ENCODE measurements at regions not wholly inside any gene's neighbourhood (a gene's known extent, or its start where the extent isn't known, plus 50 kb on each side); places are given as distances from the start of the nearest gene placed in this dataset.
"Not testable (repeated sequence)": the region's sequence is repeated elsewhere in the genome, so short reads cannot be mapped to it uniquely, and the experiment has no call there.

DNA sequence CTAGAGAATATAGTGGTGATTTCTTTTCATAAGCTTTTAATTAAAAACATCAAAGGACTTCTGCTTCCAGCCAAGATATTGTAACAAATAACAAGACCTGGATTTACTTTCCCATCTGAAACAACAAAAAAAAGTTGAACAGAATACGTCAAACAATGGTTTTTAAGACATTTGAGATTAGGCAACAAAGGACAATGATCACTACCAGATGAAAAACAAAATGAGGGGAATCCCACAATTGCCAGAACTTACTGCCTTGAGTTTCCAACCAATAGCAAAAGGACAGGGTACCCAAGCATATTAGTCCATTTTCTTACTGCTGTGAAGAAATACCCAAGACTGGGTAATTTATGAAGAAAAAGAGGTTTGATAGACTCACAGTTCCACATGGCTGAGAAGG is 341.4 kb upstream of the INTU start:
- in situ Hi-C loops (cut with HindIII; ENCODE audit: low sequenced_read_pairs) = no loop called here
- DNase-seq (ENCODE audit: low spot score) = no peak

DNA sequence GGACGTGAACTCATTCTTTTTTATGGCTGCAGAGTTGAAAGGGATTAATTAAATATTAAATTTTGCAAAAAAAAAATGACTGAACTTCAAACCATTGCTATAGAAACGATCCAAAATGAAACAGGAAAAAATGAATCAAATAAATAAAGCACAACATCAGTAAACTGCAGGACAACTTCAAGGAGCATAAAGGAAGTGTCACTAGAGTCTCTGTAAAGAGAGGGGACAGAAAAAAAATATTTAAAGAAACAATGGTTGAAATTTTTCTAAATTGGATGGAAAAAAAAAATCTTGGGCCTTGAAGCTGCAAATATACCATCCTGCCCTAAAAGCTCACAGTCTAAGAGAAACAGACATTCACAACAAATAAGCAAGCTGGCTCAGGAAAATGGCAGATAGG is 339.3 kb upstream of the INTU start:
- DNase-seq (ENCODE audit: low spot score) = no peak
- in situ Hi-C loops (cut with HindIII; ENCODE audit: low sequenced_read_pairs) = no loop called here

DNA sequence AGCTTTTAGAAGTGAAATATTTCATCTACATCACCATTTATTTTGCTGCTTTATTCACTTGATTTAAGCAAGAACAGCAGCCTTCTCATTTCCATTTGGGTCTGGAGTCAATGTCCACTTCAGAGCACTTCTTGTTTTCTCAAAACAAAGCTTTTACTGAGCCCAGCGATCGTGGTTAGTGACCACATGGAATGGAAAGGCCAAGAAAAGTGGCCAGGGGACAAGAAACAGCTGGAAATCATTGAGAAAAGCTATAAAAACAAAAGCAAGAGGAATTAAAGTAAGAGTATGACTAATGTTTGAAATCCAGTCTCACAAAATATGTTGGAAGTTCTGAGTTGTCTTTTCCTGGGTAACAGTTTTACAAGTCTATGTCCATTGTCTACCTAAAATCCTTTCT is 328.4 kb upstream of the INTU start:
- in situ Hi-C loops (cut with HindIII; ENCODE audit: low sequenced_read_pairs) = no loop called here
- no peak for DNase-seq (ENCODE audit: low spot score)

DNA sequence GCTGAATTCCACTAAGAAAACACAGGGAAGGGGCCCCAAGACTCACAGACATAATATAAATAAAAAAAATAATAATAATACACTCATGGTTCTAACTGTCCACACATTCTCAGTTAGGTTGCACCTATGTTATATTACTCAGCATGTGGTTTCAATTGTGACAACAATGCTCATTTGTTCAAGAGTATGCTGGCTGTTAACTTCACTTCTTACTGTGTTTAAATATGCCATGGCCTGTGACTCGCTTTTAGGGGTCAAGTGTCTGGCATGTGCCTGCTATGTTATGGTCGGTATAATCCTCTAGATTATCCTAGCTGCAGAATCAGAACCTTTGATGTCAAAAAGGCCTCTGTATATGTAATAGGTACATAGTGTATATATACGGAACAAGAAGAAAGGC is 324.8 kb upstream of the INTU start:
- in situ Hi-C loops (cut with HindIII; ENCODE audit: low sequenced_read_pairs) = no loop called here
- DNase-seq (ENCODE audit: low spot score) = no peak

DNA sequence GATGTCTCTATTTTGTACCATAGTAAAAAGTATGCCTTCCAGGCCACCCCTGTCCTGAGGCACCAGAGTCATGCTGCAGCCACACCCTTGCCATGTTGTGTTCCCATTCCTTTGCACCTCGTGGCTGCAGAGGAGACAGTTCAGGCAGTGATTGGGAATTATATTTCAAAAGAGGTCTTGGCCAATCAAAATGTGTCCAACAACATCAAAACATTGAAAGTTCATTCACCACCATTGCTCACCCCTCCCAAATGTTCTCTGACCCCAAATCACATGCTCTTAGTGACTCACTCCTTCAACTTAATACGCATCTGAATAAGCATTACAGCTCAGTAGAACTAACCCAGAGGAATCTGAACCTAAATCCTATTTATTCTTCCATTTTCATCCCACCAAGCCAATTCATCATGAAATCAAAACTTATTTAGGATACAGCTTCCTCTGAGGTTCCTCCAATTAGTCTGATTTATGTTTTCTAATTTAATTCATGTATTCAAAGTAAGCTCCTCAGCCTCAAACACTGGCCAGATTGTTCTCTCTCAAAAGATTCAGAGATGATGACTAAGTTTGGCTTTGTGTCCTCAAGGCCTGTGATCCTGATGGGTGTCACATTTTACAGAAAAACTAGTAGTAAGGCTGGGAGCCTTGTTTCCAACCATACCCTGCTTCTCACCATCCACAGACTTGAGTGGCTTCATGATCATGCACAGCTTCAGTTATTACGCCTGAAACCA is 323.2 kb upstream of the INTU start:
- in situ Hi-C loops (cut with HindIII; ENCODE audit: low sequenced_read_pairs) = no loop called here
- no peak for DNase-seq (ENCODE audit: low spot score)

DNA sequence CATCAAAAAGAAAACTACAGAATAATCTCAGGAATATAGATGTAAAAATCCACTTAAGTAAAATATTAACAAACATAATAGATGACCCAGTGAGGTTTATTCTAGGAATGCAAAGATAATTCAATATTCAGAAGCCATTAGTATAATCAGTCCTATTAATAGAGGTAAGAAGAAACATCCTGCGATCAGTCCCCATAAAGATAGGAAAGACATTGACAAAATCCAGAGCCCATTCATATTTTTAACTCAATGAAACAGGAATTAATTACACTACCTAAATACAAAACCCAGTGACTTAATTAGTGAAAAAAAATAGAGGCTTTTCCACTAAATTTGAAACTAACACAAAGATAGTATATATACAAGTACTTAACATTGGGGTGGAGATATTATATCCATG is 321.4 kb upstream of the INTU start:
- in situ Hi-C loops (cut with HindIII; ENCODE audit: low sequenced_read_pairs) = no loop called here
- DNase-seq (ENCODE audit: low spot score) = no peak

DNA sequence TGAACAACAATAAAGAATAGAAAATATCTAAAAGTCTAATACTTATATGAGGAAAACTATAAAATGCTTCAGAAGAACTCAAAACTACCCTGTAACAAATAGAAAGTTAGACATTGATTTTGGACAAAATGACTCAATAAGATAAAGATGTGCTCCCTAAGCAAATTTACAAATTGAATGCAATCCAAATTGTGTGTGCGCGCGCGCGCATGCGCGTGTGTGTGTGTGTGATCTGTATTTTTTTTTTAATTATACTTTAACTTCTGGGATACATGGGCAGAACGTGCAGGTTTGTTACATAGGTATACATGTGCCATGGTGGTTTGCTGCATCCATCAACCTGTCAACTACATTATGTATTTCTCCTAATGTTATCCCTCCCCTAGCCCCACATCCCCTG is 320.8 kb upstream of the INTU start:
- no peak for DNase-seq (ENCODE audit: low spot score)
- in situ Hi-C loops (cut with HindIII; ENCODE audit: low sequenced_read_pairs) = no loop called here

DNA sequence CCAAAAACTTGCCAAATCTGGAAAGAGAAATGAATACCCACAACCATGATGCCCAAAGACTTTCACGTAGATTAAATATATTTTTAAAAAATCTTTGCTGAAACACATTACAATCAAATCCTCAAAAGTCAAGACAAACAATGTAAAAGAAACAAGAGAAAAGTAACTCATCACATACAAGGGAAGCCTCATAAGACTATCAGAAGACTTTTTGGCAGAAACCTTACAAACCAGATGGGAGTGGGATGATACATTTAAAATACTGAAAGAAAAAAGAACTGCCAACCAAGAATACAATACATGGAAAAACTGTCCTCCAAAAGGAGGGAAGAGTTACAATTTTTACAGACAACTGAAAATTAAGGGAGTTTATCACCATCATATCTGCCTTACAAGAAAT is 319.0 kb upstream of the INTU start:
- in situ Hi-C loops (cut with HindIII; ENCODE audit: low sequenced_read_pairs) = no loop called here
- no peak for DNase-seq (ENCODE audit: low spot score)

DNA sequence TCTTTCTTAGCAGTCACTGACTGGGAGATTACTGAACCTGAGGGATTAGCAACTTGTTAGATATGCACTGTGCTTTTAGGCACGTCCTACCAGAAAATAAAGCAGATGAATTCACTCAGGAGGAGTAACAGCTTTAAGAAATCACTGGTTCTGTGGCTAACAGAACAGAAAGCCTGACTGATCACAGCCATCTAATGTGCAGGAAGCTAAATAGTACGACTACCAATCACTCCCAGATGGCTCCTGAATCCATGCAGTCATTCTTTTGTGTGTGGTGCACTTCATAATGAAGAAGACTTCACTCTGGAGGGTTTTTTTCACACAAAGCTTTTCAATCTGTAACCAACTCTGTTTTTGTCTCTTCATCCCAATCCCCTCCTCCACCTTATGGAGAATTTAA is 305.3 kb upstream of the INTU start:
- in situ Hi-C loops (cut with HindIII; ENCODE audit: low sequenced_read_pairs) = no loop called here
- DNase-seq (ENCODE audit: low spot score) = no peak

DNA sequence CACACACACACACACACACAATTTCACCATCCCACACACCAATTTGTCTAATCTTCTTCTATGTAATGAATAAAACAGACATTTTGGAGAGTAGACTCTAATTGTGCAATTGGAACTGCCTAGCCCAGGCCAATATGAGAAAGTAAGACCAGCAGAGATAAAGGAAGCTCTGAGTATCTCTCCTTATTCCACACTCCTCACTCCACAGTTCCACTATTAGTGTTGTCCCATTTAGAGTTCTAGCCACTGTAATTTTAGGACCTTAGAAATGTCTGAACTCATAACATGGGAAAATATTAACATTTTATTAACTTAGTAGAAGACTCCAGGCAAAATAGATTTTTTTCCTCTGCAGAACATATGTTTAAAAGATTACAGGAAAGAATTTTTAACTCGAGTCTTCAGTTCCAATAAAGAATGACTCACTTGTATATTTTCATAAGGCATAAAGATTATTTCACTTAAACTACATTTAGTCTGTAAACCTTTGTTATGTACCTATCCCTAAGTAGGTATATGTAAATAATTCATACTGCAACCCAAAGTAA is 297.6 kb upstream of the INTU start:
- no peak for DNase-seq (ENCODE audit: low spot score)
- in situ Hi-C loops (cut with HindIII; ENCODE audit: low sequenced_read_pairs) = no loop called here

DNA sequence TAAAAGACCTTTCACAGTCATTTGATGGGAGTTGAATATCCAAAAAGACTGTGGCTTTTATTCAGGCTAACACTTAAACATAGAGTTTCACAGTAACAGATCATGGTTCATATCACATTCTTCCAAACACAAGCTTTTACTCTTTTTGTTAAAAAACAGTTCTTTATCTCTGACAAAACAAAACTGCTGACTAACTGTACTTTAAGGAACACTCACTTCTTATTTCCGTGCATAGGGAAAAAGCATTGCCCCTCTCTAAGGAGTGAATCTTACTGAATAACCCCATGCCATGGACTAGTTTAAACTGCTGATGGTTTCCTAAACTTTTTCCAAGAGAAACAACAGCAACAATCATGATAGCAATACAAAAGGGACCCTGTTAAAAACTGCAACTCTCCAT is 297.0 kb upstream of the INTU start:
- in situ Hi-C loops (cut with HindIII; ENCODE audit: low sequenced_read_pairs) = no loop called here
- DNase-seq (ENCODE audit: low spot score) = no peak

DNA sequence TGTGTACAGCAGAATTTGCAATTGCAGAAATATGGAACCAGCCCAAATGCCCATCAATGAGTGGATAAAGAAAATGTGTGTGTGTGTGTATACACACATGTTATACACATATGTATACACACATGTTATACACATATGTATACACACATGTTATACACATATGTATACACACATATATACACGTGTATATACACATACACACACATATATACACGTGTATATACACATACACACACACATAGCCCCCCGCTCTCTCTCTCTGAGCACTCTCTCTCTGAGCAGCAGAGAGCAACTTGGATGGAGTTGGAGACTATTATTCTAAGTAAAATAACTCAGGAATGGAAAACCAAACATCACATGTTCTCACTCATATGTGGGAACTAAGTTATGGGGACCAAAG is 289.6 kb upstream of the INTU start:
- DNase-seq (ENCODE audit: low spot score); in situ Hi-C loops (cut with HindIII; ENCODE audit: low sequenced_read_pairs): not testable (repeated sequence)

DNA sequence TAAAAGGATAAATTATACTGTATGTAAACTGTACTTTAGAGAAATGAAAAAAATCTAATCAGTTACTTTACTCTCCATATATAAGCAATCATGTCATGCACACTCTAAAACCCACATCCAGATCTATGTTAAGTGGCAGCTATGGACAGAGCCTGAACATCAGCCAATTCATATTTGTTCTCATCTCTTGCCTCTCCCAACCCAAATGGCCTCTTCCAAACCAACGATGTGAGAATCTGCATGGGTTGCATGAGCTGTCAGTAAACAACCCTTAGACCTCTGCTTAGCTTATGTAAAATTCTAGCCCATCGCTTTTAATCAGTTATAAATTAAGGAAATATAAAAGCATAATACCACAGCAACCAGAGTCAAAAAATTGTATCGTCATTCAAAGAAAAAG is 288.7 kb upstream of the INTU start:
- DNase-seq (ENCODE audit: low spot score) = no peak
- in situ Hi-C loops (cut with HindIII; ENCODE audit: low sequenced_read_pairs) = no loop called here

DNA sequence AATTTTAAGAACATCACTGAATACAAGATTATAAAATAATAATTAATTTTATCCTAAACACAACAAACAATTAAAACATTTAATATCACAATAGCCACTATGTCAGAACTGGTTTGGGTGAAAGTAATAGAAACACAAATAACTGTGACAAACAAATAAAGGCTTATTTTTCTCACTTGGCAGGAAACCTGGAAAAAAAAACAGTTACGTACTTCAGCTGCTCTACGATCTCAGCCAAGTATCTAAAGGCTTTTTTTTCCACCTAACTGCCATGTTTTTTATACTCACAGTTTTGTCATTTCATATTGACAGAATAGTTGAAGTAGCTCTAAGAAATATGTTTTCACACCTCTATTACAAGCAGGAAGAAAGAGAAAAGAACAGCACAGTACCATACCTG is 284.8 kb upstream of the INTU start:
- in situ Hi-C loops (cut with HindIII; ENCODE audit: low sequenced_read_pairs) = no loop called here
- no peak for DNase-seq (ENCODE audit: low spot score)

DNA sequence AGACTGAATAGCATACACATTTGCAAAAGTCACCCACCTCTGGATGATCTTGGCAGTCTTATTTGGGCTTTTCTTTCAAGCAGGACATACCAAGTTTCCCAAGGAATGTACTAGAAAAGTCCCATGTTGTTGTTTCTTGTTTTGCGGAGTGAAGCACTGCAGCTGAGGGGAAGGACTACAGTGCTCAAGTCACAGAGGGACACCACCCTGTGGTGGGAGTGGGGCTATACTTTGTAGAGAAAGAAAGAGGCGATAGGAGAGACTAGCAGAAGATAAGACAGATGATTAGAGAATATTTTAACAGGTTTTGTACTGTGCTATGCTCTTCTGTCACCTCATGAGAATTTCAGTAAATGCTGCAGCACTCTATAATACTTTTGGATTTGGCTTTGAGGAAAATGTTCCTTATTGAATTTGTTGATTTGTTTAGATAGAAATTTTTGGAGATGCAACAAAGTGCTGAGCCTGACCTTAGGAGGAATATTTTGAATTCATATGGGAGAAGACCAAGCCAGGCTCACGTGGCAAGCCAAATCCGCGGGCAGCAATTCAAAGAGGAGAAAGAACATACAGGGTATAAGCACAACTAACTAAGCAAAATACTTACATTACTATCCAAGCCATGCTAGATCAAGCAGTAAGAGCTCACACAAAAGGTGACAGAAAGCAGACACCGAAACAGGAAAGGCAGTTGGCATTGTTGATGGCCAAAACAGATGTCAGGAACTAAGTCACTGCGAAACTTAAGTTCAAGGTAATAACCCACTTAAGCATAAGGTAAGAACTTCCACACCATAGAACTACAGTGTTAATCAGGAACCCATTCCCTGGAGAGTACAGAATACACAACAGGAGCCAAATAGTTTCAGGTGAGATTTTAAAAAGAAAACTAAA is 280.3 kb upstream of the INTU start:
- DNase-seq (ENCODE audit: low spot score) = no peak
- in situ Hi-C loops (cut with HindIII; ENCODE audit: low sequenced_read_pairs) = no loop called here

DNA sequence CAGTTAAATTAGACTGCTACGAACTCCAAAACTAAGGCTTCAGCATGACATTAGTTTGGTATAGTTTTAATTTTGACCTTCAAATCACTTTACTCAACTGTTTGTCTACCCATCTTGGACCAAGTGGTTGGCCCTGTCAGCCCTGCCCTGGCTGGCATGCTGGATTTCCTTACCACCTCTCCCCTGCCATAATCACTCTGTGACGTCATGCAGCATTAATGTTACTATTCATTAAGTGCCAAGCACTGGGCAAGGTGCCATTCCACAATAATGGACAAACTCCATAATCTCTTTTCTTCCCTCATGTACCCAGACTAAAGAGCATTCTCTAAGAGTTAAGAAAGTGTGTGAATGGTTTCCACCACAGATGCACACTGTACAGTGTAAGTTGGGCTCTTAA is 277.0 kb upstream of the INTU start:
- no peak for DNase-seq (ENCODE audit: low spot score)
- in situ Hi-C loops (cut with HindIII; ENCODE audit: low sequenced_read_pairs) = no loop called here

DNA sequence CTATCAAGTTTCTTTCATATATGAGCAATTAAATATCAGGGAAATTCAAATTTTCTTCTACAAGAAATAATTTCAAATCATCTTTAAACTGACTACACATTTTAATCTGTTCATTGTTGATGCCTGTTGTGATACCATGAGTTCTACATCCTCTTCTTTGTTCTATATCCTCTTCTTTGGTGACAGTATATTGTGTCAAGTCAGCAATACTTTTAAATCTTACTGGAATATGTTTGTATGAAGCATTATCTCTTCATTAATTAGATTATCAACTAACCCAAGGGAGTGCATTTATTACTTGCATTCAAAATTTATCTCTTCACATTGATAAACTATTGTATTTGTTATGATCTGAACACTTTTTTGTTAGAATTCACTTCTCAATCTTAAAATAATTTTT is 275.0 kb upstream of the INTU start:
- in situ Hi-C loops (cut with HindIII; ENCODE audit: low sequenced_read_pairs) = no loop called here
- DNase-seq (ENCODE audit: low spot score) = no peak

DNA sequence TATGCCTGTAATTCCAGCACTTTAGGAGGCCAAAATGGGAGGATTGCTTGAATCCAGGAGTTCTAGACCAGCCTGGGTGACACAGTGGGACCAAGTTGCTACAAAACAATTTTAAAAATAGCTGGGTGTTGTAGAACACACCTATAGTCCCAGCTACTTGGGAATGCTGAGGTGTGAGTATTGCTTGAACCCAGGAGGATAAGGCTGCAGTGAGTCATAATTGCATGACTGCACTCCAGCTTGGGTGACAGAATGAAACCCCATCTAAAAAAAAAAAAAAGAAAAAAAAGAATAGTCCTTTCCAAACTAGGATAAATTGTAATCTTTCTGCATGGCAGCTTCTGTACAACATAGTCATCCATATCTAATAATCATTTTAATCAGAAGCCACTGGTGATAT is 270.1 kb upstream of the INTU start:
- in situ Hi-C loops (cut with HindIII; ENCODE audit: low sequenced_read_pairs) = no loop called here
- DNase-seq (ENCODE audit: low spot score) = no peak

DNA sequence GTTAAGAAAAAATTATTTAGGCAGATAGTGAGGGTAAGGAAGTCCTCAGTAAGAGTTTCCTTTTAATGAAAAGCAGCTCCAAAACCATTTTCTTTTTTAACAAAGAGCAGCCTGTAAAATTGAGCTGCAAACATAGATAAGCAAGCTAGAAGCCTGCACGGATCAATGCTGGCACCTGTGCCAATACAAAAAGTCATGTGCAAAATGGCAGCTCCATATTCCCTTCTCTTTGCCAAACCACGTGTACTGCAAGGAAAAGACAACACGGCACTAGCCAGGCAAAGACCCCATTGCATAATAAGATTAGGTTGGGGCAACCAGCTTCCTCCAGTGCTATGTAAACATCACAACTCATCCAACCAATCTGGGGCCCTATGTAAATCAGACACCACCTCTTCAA is 268.4 kb upstream of the INTU start:
- DNase-seq (ENCODE audit: low spot score) = no peak
- in situ Hi-C loops (cut with HindIII; ENCODE audit: low sequenced_read_pairs) = no loop called here

DNA sequence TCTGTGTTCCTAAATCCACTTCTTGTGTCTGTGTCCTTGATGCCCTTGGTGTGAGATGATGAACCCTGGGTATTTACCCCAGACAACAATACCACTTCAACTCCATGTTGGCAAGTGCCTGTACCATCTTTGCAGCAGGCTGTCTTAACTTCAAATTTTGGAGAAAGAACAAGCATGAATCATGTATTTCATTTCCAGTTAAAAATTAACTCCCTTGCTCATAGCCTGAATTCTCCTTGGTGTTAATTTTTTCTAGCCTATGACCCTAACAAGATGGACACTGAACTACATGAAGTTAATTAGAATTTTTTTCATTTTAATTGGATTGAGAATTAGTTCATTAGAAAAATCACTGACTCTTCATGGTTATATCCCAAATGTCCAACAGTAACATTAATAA is 267.8 kb upstream of the INTU start:
- DNase-seq (ENCODE audit: low spot score) = no peak
- in situ Hi-C loops (cut with HindIII; ENCODE audit: low sequenced_read_pairs) = no loop called here

DNA sequence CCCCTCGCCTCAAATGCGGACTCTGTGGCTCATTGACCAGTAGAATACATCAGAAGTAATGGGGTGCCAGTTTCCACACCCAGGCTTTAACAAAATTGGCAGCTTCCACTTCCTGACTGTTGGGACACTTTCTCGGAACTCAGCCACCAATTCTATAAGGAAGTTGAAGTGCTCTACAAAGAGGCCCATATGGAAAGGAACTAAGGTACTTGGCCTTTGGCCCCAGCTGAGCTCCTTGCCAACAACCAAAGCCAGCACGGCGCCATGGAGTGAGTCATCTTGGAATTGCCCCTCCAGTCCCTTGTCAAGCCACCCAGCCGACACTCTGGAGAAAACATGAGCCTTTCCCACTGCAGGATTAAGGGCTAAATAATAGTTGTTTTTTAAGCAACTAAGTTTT is 262.2 kb upstream of the INTU start:
- in situ Hi-C loops (cut with HindIII; ENCODE audit: low sequenced_read_pairs) = no loop called here
- no peak for DNase-seq (ENCODE audit: low spot score)

Data from G401 (cell line).